OCI-LY1 (cell line): ENCODE measurements at regions not wholly inside any gene's neighbourhood (a gene's known extent, or its start where the extent isn't known, plus 50 kb on each side); places are given as distances from the start of the nearest gene placed in this dataset.

Source experiments
- H2AFZ ChIP-seq: fragments of 200-600 bp; sonication (generic), shearing (Covaris generic); 2 replicates; pipeline ENCODE4 v1.6.0; 2014; ENCODE audit warnings: antibody characterized with exemption, mild to moderate bottlenecking, low read length
- H3F3A ChIP-seq: fragments of 200-600 bp; sonication (generic), shearing (Covaris generic); 2 replicates; pipeline ENCODE4 v1.6.0; 2014; ENCODE audit warnings: mild to moderate bottlenecking, antibody characterized with exemption, low read length, moderate library complexity; ENCODE audit not compliant: insufficient read depth
- H3K27ac ChIP-seq: fragments of 200-600 bp; sonication (generic); 2 replicates; pipeline ENCODE4 v1.5.1; 2014; ENCODE audit warnings: low read length, mixed run types, mild to moderate bottlenecking, low read depth; ENCODE audit not compliant: poor library complexity, severe bottlenecking
- H3K27me3 ChIP-seq: fragments of 200-600 bp; sonication (generic); 2 replicates; pipeline ENCODE4 v1.6.0; 2014; ENCODE audit warnings: antibody characterized with exemption, mild to moderate bottlenecking, low read length, moderate library complexity; ENCODE audit not compliant: insufficient read depth
- H3K36me3 ChIP-seq: fragments of 200-600 bp; sonication (generic); 2 replicates; pipeline ENCODE4 v1.6.1; 2014; ENCODE audit warnings: mild to moderate bottlenecking, antibody characterized with exemption, low read length, moderate library complexity, mixed read lengths; ENCODE audit not compliant: insufficient read depth
- H3K4me1 ChIP-seq: fragments of 200-600 bp; sonication (generic); 2 replicates; pipeline ENCODE4 v1.5.1; 2014; ENCODE audit warnings: mild to moderate bottlenecking, low read length, moderate library complexity; ENCODE audit not compliant: insufficient read depth, severe bottlenecking
- H3K4me2 ChIP-seq: fragments of 200-600 bp; sonication (generic), shearing (Covaris generic); 2 replicates; pipeline ENCODE4 v1.6.1; 2014; ENCODE audit warnings: low read length
- H3K4me3 ChIP-seq: fragments of 200-600 bp; sonication (generic); 2 replicates; pipeline ENCODE4 v1.5.1; 2014; ENCODE audit warnings: low read length, low read depth, mild to moderate bottlenecking, mixed read lengths; ENCODE audit not compliant: poor library complexity, severe bottlenecking
- H3K79me2 ChIP-seq: fragments of 200-600 bp; shearing (Covaris generic); 2 replicates; pipeline ENCODE4 v1.6.1; 2016; ENCODE audit warnings: mixed run types, low read length, mixed read lengths; ENCODE audit not compliant: insufficient read depth
- H3K9ac ChIP-seq: fragments of 200-600 bp; sonication (generic), shearing (Covaris generic); 2 replicates; pipeline ENCODE4 v1.6.1; 2014; ENCODE audit warnings: mild to moderate bottlenecking, low read length, mixed read lengths
- H3K9me2 ChIP-seq: fragments of 200-600 bp; sonication (generic), shearing (Covaris generic); 2 replicates; pipeline ENCODE4 v1.6.1; 2014; ENCODE audit warnings: low read depth, mild to moderate bottlenecking, low read length, mixed read lengths
- H3K9me3 ChIP-seq: fragments of 200-600 bp; shearing (Covaris generic); 2 replicates; pipeline ENCODE4 v1.6.1; 2014; ENCODE audit warnings: low read length, mixed read lengths
- H4K20me1 ChIP-seq: fragments of 200-600 bp; sonication (generic), shearing (Covaris generic); 2 replicates; pipeline ENCODE4 v1.6.0; 2016; ENCODE audit warnings: mild to moderate bottlenecking, low read length; ENCODE audit not compliant: insufficient read depth
- EZH2 ChIP-seq: fragments of 200-600 bp; sonication (generic), shearing (Covaris generic); IDR thresholded peaks from 2 replicates; pipeline ENCODE4 v1.8.0; 2017; ENCODE audit warnings: borderline replicate concordance, mixed run types, mild to moderate bottlenecking, antibody characterized with exemption, low read length, moderate library complexity, mixed read lengths
- TF ChIP-seq, protein P1 (sequence below): fragments of 200-600 bp; sonication (generic), shearing (Covaris generic); IDR thresholded peaks from 2 replicates; pipeline ENCODE4 v1.5.1; 2017; ENCODE audit warnings: mild to moderate bottlenecking, antibody characterized with exemption, low read length, moderate library complexity, mixed read lengths

DNA sequence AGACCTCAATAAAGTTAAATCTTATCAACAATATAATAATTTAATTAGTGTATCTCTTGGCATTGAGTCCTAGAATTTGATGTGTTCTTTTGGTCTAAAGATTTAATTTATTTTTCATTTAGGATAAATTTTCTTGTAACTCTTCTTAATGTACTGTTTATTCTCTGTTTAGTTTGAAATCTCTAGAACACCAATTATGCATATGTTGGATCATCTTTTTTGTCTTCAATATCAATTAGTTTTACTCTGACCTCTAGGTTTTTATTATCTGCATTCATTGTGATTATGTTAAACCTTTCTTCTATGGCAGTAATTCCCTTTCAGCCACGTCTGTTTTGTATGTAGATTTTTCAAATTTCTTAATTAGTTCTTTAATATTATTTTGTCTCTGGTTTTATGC is 93.8 kb upstream of the ARHGEF7 start:
- H3K4me1 ChIP-seq: no peaks in the 10 kb centered on the region
- H3K9me2 ChIP-seq: no peaks in the 10 kb centered on the region
- TF ChIP-seq, protein P1, sequence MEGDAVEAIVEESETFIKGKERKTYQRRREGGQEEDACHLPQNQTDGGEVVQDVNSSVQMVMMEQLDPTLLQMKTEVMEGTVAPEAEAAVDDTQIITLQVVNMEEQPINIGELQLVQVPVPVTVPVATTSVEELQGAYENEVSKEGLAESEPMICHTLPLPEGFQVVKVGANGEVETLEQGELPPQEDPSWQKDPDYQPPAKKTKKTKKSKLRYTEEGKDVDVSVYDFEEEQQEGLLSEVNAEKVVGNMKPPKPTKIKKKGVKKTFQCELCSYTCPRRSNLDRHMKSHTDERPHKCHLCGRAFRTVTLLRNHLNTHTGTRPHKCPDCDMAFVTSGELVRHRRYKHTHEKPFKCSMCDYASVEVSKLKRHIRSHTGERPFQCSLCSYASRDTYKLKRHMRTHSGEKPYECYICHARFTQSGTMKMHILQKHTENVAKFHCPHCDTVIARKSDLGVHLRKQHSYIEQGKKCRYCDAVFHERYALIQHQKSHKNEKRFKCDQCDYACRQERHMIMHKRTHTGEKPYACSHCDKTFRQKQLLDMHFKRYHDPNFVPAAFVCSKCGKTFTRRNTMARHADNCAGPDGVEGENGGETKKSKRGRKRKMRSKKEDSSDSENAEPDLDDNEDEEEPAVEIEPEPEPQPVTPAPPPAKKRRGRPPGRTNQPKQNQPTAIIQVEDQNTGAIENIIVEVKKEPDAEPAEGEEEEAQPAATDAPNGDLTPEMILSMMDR: no peak
- no peaks in the 10 kb centered on the region for H4K20me1 ChIP-seq
- no peak overlapping the region for H3K27ac ChIP-seq
- no peaks in the 10 kb centered on the region for H3K27me3 ChIP-seq
- H3F3A ChIP-seq: no peaks in the 10 kb centered on the region
- no peak overlapping the region for H3K4me2 ChIP-seq
- H3K79me2 ChIP-seq: no peaks in the 10 kb centered on the region
- no peak overlapping the region for H3K9ac ChIP-seq
- H3K9me3 ChIP-seq: peaks cover 9% of the 10 kb centered on the region; the same call in 1 of the 2 replicates
- no peaks in the 10 kb centered on the region for H3K36me3 ChIP-seq
- H2AFZ ChIP-seq: no peak overlapping the region
- no peak overlapping the region for H3K4me3 ChIP-seq

DNA sequence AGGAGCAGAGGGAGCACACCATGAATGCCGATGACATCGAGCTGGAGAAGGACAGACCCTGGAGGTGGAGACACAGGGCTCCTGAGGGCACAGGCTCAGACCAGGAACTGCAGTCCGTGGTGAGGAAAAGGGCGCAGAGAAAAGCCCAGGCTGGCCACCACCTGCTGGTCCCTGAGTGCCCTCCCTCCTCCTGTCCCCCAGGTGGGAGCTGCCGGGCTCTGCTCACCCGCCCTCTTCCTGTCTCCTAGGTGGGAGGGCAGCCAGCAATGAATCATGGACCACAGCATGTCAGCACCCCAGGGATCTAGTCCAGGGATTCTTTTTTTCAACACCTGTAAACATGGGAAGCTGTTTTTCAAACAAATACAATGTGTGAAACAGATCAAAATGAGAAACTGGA is 94.6 kb upstream of the ARHGEF7 start:
- H3F3A ChIP-seq: no peaks in the 10 kb centered on the region
- no peak for TF ChIP-seq EZH2
- TF ChIP-seq, protein P1: no peak
- no peaks in the 10 kb centered on the region for H3K9me2 ChIP-seq
- H3K4me1 ChIP-seq: no peaks in the 10 kb centered on the region
- no peaks in the 10 kb centered on the region for H3K36me3 ChIP-seq
- no peaks in the 10 kb centered on the region for H4K20me1 ChIP-seq
- H3K9me3 ChIP-seq: peaks cover 9% of the 10 kb centered on the region; the same call in 1 of the 2 replicates
- H3K4me2 ChIP-seq: no peak overlapping the region
- no peak overlapping the region for H3K4me3 ChIP-seq
- H3K79me2 ChIP-seq: no peaks in the 10 kb centered on the region
- no peak overlapping the region for H3K9ac ChIP-seq
- no peak overlapping the region for H3K27ac ChIP-seq
- H3K27me3 ChIP-seq: no peaks in the 10 kb centered on the region
- H2AFZ ChIP-seq: no peak overlapping the region

DNA sequence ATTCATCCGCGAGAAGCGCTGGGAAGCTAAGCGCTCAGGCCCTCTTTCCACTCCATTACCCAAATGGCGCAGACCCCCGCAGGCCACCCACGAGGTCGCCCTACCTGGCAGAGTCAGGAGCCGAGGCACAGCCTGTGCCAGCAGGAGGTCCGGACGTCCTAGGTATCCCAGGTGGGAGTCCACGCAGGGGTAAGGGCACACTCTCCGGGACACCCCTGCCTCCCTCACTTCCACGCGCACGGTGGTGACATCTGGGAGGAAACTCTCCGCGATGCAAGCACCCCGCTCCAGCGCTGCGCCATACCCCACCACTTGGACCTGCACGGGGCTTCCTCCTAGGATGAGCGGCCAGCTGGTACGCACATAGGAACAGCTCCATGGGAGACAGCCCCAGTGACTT is 95.1 kb upstream of the ARHGEF7 start:
- no peak overlapping the region for H3K27ac ChIP-seq
- H3K9ac ChIP-seq: no peak overlapping the region
- H3K9me2 ChIP-seq: no peaks in the 10 kb centered on the region
- H2AFZ ChIP-seq: no peak overlapping the region
- no peaks in the 10 kb centered on the region for H3K79me2 ChIP-seq
- H3K4me1 ChIP-seq: no peaks in the 10 kb centered on the region
- TF ChIP-seq EZH2: no peak
- TF ChIP-seq, protein P1: no peak
- no peaks in the 10 kb centered on the region for H3F3A ChIP-seq
- no peak overlapping the region for H3K4me3 ChIP-seq
- no peaks in the 10 kb centered on the region for H3K27me3 ChIP-seq
- H3K36me3 ChIP-seq: no peaks in the 10 kb centered on the region
- no peaks in the 10 kb centered on the region for H4K20me1 ChIP-seq
- peaks cover 9% of the 10 kb centered on the region; the same call in 1 of the 2 replicates for H3K9me3 ChIP-seq
- no peak overlapping the region for H3K4me2 ChIP-seq
